GM12878 (cell line): ENCODE measurements at regions not wholly inside any gene's neighbourhood (a gene's known extent, or its start where the extent isn't known, plus 50 kb on each side); places are given as distances from the start of the nearest gene placed in this dataset.

Source experiments
- ATAC-seq: fragments of 200-7000 bp; cut with Tn5 transposase; 3 replicates; pipeline ENCODE4 v1.9.1; 2020; ENCODE audit warnings: mild to moderate bottlenecking, moderate library complexity
- BruUV-seq: library from RNA; stranded (reverse); fragments of 400-500 nt; replicated peaks from 2 replicates; lab custom pipeline; 2021; lab: Mats Ljungman, UMichigan
- CTCF ChIA-PET: fragments of 300-600 bp; sonication (Branson Sonifier 250); formaldehyde crosslinking; extraction: SDS; loops from one replicate; lab custom pipeline; 2021; ENCODE audit warnings: inconsistent platforms; lab: Yijun Ruan, JAX
- POLR2A ChIA-PET: fragments of 350-600 bp; formaldehyde crosslinking; extraction: SDS; loops from one replicate; lab custom pipeline; 2021; ENCODE audit warnings: inconsistent platforms; lab: Charles Lee
- RAD21 ChIA-PET: fragments of 300-600 bp; sonication (Branson Sonifier 250); formaldehyde crosslinking; loops from one replicate; lab custom pipeline; 2023; ENCODE audit warnings: antibody characterized with exemption; ENCODE audit not compliant: unreplicated experiment; lab: Charles Lee
- SMC1A ChIA-PET: fragments of 300-600 bp; sonication (Branson Sonifier 250); formaldehyde crosslinking; loops from one replicate; lab custom pipeline; 2023; ENCODE audit not compliant: unreplicated experiment, uncharacterized antibody; lab: Charles Lee
- DNase-seq: peaks from one replicate; pipeline ENCODE4 v3.0.0-alpha.2; 2011; ENCODE audit warnings: low read depth, low spot score
- FAIRE-seq: peaks from 3 replicates; lab custom pipeline; 2011; peaks lifted over from hg19 to GRCh38; lab: Jason Lieb, UNC
- H2AFZ ChIP-seq: 2 replicates; pipeline ENCODE4 v1.6.0; 2011; ENCODE audit warnings: low read depth, low read length, control low read depth; ENCODE audit not compliant: control insufficient read depth
- H3K27ac ChIP-seq: 2 replicates; pipeline ENCODE4 v1.5.1; 2011; ENCODE audit warnings: control low read depth; ENCODE audit not compliant: control insufficient read depth, insufficient read depth
- H3K27me3 ChIP-seq, 2 experiments: replicated peaks in 1 of 2; 2 replicates each; pipeline versions ENCODE4 v1.6.0 to v1.6.1; 2011; ENCODE audit warnings: low read length in 1 of 2; ENCODE audit not compliant: control insufficient read depth in 2 of 2, insufficient read depth in 2 of 2
- H3K36me3 ChIP-seq, 2 experiments: 2 replicates each; pipeline ENCODE4 v1.5.1; 2011; ENCODE audit warnings: low read length in 1 of 2; ENCODE audit not compliant: control insufficient read depth in 2 of 2, insufficient read depth in 2 of 2
- H3K4me1 ChIP-seq: 2 replicates; pipeline ENCODE4 v1.6.1; 2011; ENCODE audit warnings: mild to moderate bottlenecking, low read length, moderate library complexity, mixed read lengths; ENCODE audit not compliant: control insufficient read depth, insufficient read depth
- H3K4me2 ChIP-seq: 2 replicates; pipeline ENCODE4 v1.6.0; 2011; ENCODE audit warnings: control low read depth; ENCODE audit not compliant: control insufficient read depth, insufficient read depth
- H3K4me3 ChIP-seq: fragments of 200-600 bp; sonication (generic); 2 replicates; pipeline ENCODE4 v1.5.1; 2016
- H3K79me2 ChIP-seq: 2 replicates; pipeline ENCODE4 v1.6.0; 2011; ENCODE audit warnings: low read length; ENCODE audit not compliant: control insufficient read depth, insufficient read depth
- H3K9ac ChIP-seq: 2 replicates; pipeline ENCODE4 v1.8.0; 2011; ENCODE audit warnings: low read length, control low read depth, mixed read lengths; ENCODE audit not compliant: control insufficient read depth, insufficient read depth
- H3K9me3 ChIP-seq: replicated peaks from 3 replicates; pipeline ENCODE4 v1.5.1; 2011; ENCODE audit warnings: mild to moderate bottlenecking, low read length; ENCODE audit not compliant: control insufficient read depth, insufficient read depth
- H4K20me1 ChIP-seq: 2 replicates; pipeline ENCODE4 v1.6.0; 2011; ENCODE audit not compliant: control insufficient read depth, insufficient read depth
- BACH1 ChIP-seq: fragments of 450-650 bp; IDR thresholded peaks from 2 replicates; pipeline ENCODE4 v1.6.1; 2017; ENCODE audit warnings: mild to moderate bottlenecking, borderline replicate concordance
- CHD2 ChIP-seq: IDR thresholded peaks from 2 replicates; pipeline ENCODE4 v1.6.1; 2011; ENCODE audit warnings: low read depth, low read length, improper control_type of control experiment, borderline replicate concordance
- EGR1 ChIP-seq, 2 experiments: IDR thresholded peaks; 1 replicate in 1 of 2; 2 replicates in 1 of 2; pipeline ENCODE4 v1.6.1; 2011 to 2012; ENCODE audit warnings: low read depth in 2 of 2, low read length in 2 of 2, borderline replicate concordance in 1 of 2, mild to moderate bottlenecking in 1 of 2, moderate library complexity in 1 of 2
- ELK1 ChIP-seq: IDR thresholded peaks from 2 replicates; pipeline ENCODE4 v1.6.1; 2012; ENCODE audit warnings: low read depth, low read length, improper control_type of control experiment
- FOS ChIP-seq: IDR thresholded peaks from 3 replicates; pipeline ENCODE4 v1.6.1; 2011; ENCODE audit warnings: borderline replicate concordance; ENCODE audit not compliant: insufficient read length; ENCODE audit errors: extremely low read depth
- HSF1 ChIP-seq: fragments of 150-350 bp; IDR thresholded peaks from 2 replicates; pipeline ENCODE4 v1.6.1; 2014; ENCODE audit warnings: mild to moderate bottlenecking, low read depth, low read length
- MYC ChIP-seq: IDR thresholded peaks from 2 replicates; pipeline ENCODE4 v1.6.1; 2011; ENCODE audit warnings: mild to moderate bottlenecking, low read length, moderate library complexity, inconsistent platforms; ENCODE audit not compliant: insufficient read depth, insufficient replicate concordance, insufficient read length, severe bottlenecking
- POLR2AphosphoS5 ChIP-seq: IDR thresholded peaks from 2 replicates; pipeline ENCODE4 v1.6.1; 2011; ENCODE audit warnings: mild to moderate bottlenecking, low read length, inconsistent platforms
- TCF7 ChIP-seq: IDR thresholded peaks from 2 replicates; pipeline ENCODE4 v1.6.1; 2014; ENCODE audit warnings: antibody characterized with exemption, borderline replicate concordance
- YY1 ChIP-seq: IDR thresholded peaks from 2 replicates; pipeline ENCODE4 v1.6.1; 2011; ENCODE audit warnings: low read depth, mild to moderate bottlenecking, low read length
- WGBS: methylation state at CpG from one replicate; pipeline ENCODE4 v1.1.6; 2016; ENCODE audit warnings: low lambda C conversion rate; ENCODE audit not compliant: insufficient replicate concordance, insufficient coverage; ENCODE audit errors: missing lambda C conversion rate; 5-methylcytosine and 5-hydroxymethylcytosine counted together
- in situ Hi-C: fragments of 300-500 bp; cut with MboI; formaldehyde crosslinking; loops from 9 replicates; pipeline ENCODE4 v1.14.3; 2018; ENCODE audit warnings: mixed read lengths
- intact Hi-C: fragments of 100-400 bp; cut with micrococcal nuclease; formaldehyde crosslinking; loops from one replicate; pipeline ENCODE4 v1.14.2; 2022; ENCODE audit not compliant: unreplicated experiment
- TF ChIP-seq, protein P1 (sequence below): IDR thresholded peaks from 2 replicates; pipeline ENCODE4 v1.6.1; 2012; ENCODE audit warnings: low read depth, low read length, improper control_type of control experiment
- TF ChIP-seq, protein P2 (sequence below): fragments of 450-650 bp; IDR thresholded peaks from 2 replicates; pipeline ENCODE4 v1.6.1; 2017; ENCODE audit warnings: mild to moderate bottlenecking

DNA sequence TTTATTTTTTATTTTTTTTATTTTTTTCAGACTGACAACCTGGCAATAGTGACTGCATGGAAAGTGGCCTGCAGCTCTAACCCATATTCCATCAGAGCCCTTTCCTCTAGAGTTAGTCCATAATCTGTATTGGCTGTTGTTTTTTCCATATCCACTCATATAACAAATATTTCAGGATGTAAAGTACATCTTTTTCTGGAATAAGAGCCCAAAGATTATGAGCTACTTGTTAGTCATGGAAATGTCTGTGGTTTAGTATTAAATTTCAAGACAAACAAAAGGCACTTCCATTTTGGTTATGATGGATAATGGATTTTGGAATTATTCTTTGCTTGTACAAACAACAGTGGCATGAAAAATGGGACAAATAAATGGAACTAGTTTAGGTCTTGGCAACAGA, 296.0 kb upstream of the HS3ST1 start:
- Histone ChIP-seq H3K9me3 (no peaks in the 10 kb centered on the region), H3K79me2 (no peaks in the 10 kb centered on the region), H3K4me2 (no peak overlapping the region), H4K20me1 (no peaks in the 10 kb centered on the region), H3K27me3 (no peaks in the 10 kb centered on the region), H2AFZ (no peak overlapping the region), H3K9ac (no peak overlapping the region), H3K27ac (no peak overlapping the region), H3K4me3 (no peak overlapping the region), H3K36me3 (no peaks in the 10 kb centered on the region), H3K4me1 (no peaks in the 10 kb centered on the region)
- BruUV-seq: no TSS peak
- CTCF ChIA-PET: no interaction called here
- ATAC-seq: no peak
- TF ChIP-seq CHD2 (no peak), ELK1 (no peak), HSF1 (no peak)
- POLR2A ChIA-PET: no interaction called here
- no peak for DNase-seq
- intact Hi-C loops: no loop called here
- in situ Hi-C loops: no loop called here
- SMC1A ChIA-PET: no interaction called here
- RAD21 ChIA-PET: no interaction called here
- FAIRE-seq: no peak

DNA sequence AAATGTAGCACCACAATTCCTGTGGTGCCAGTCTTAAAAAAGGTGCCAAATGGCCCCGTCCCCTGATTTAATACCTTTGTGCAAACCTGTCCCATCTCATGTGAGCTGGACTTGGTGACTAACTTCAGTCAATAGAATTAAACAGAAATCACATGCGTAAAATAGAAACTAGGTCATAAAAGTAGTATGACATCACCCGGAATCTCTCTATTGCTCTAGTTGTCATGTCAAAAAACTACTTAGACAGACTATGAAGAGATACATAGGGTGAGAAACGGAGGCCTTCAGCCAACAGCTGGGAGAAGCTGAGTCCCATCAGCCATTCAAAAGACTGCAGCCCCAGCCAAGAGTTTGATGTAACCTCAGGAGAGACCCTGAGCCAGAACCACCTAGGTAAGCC, 293.5 kb upstream of the HS3ST1 start:
- intact Hi-C loops: no loop called here
- FAIRE-seq (no peak), ATAC-seq (no peak), DNase-seq (no peak)
- no TSS peak for BruUV-seq
- ChIA-PET CTCF (interaction anchor here (1.0 kb wide), 2 partner anchors 12 to 1140 kb away, joined by 3 to 4 read pairs; no protein-coding TSS in a partner anchor), SMC1A (interaction anchor here (0.7 to 1.0 kb wide), 2 partner anchors 225 to 298 kb away, joined by 3 read pairs; no protein-coding TSS in a partner anchor), RAD21 (no interaction called here), POLR2A (no interaction called here)
- no peaks in the 10 kb centered on the region for H3K4me1 ChIP-seq
- H3K27me3 ChIP-seq: no peaks in the 10 kb centered on the region
- no peak overlapping the region for H3K9ac ChIP-seq
- H3K79me2 ChIP-seq: no peaks in the 10 kb centered on the region
- no peak overlapping the region for H3K4me3 ChIP-seq
- in situ Hi-C loops: no loop called here
- no peak overlapping the region for H3K27ac ChIP-seq
- no peak overlapping the region for H2AFZ ChIP-seq
- 28% methylated on average over 4 of the region's 4 CpGs for WGBS
- H3K4me2 ChIP-seq: no peak overlapping the region
- no peaks in the 10 kb centered on the region for H3K9me3 ChIP-seq
- no peaks in the 10 kb centered on the region for H3K36me3 ChIP-seq
- H4K20me1 ChIP-seq: no peaks in the 10 kb centered on the region
- TF ChIP-seq FOS (no peak), TCF7 (no peak), YY1 (no peak), EGR1 (IDR thresholded peaks at IDR 0.05; ENCODE audit: borderline replicate concordance in 1 of 2, low read depth in 2 of 2, low read length in 2 of 2) (no peak), POLR2AphosphoS5 (no peak), BACH1 (no peak), CHD2 (no peak), MYC (no peak)
- TF ChIP-seq, protein P1, sequence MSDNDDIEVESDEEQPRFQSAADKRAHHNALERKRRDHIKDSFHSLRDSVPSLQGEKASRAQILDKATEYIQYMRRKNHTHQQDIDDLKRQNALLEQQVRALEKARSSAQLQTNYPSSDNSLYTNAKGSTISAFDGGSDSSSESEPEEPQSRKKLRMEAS: no peak
- TF ChIP-seq, protein P2, sequence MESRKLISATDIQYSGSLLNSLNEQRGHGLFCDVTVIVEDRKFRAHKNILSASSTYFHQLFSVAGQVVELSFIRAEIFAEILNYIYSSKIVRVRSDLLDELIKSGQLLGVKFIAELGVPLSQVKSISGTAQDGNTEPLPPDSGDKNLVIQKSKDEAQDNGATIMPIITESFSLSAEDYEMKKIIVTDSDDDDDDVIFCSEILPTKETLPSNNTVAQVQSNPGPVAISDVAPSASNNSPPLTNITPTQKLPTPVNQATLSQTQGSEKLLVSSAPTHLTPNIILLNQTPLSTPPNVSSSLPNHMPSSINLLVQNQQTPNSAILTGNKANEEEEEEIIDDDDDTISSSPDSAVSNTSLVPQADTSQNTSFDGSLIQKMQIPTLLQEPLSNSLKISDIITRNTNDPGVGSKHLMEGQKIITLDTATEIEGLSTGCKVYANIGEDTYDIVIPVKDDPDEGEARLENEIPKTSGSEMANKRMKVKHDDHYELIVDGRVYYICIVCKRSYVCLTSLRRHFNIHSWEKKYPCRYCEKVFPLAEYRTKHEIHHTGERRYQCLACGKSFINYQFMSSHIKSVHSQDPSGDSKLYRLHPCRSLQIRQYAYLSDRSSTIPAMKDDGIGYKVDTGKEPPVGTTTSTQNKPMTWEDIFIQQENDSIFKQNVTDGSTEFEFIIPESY: no peak
